GF-D8 (cell line): ENCODE measurements at regions not wholly inside any gene's neighbourhood (a gene's known extent, or its start where the extent isn't known, plus 50 kb on each side); places are given as distances from the start of the nearest gene placed in this dataset.

ENCODE experiments used
- DNase-seq: peaks from one replicate; lab custom pipeline; 2025; lab: John Stamatoyannopoulos, UW

DNA sequence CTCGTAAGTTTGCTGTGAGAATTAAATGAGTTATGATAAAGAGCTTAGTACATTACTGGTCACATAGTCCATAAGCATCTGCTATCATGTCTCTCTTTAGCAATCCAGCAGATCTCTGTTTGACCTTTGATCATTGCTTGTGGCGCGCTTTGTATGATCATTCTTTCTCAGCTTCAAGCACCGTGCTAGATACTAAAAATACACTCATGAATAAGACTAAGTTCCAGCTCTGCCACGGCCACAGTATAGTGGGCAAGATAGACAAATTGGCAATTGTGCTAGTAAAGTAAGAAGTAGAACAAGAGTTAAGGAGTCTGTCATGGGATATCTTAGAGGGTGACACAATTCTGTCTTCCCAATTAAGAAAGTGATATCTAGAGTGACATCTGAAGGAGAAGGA, 75.2 kb upstream of the ADGRF1 start:
- DNase-seq = no peak

- DNase-seq = no peak
Measured at GRCh38 chr6:47116606-47117005, 74.5 kb upstream of the ADGRF1 start.

GRCh38 chr6:47116086-47116485, 74.0 kb upstream of the ADGRF1 start:
- no peak for DNase-seq

DNA sequence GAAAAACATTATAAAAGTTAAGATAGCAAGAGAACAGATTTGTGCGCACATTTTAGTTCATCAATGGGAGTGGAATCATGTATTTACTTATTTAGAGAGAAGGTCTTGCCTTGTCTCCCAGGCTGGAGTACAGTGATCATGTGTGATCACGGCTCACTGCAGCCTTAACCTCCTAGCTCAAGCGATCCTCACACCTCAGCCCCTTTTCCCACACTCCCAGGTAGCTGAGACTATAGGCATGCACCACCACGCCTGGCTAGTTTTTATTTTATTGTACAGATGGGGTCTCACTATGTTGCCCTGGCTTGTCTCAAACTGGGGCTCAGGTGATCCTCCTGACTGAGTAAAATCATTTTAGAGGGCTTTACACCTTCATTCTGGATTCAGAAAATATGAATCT, 72.3 kb upstream of the ADGRF1 start:
- DNase-seq = no peak

- DNase-seq = no peak
Measured at GRCh38 chr6:47112317-47112716, 70.2 kb upstream of the ADGRF1 start.

- no peak for DNase-seq
Measured at GRCh38 chr6:47111685-47112084, 69.6 kb upstream of the ADGRF1 start.

DNA sequence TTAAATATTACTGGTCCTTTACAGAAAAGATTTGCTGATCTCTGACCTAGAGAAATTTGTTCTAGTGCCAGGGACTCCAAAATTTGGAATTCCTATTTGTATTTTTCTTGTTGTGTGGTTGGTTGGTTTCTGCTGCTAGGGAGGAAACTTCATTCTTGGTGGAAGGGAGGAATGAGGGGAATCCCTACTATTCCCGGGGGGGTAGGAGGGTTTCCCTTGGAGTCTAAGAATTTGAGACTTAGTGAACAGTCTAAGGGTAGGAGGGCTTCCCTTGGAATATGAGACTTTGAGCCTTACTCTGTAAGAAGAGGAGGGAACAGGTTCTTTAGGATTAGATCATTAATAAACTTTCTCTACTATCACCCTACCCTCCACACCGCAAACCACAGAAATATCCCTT, 67.1 kb upstream of the ADGRF1 start:
- DNase-seq = no peak

DNA sequence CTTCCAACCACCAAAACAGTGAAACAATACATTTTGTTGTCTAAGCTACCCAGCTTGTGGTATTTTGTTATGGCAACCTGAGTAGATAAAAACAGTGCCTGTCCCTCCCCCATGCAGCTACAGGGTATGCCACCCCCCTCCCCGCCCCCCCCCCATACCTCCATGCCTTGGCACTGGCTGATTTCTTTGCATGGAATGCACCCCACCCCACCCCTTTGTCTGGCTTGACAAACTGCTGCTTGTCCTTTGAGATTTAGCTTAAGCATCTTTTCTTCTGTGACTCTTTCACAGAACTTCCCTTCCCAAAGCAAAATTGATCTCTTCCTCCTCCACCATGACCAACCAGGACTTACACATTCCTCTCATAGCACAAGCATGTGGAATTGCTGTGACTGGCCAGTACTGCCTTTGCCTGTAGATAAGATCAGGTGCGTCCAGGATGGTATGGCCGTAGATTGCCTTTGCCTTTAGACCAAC, 64.6 kb upstream of the ADGRF1 start:
- DNase-seq = no peak

DNA sequence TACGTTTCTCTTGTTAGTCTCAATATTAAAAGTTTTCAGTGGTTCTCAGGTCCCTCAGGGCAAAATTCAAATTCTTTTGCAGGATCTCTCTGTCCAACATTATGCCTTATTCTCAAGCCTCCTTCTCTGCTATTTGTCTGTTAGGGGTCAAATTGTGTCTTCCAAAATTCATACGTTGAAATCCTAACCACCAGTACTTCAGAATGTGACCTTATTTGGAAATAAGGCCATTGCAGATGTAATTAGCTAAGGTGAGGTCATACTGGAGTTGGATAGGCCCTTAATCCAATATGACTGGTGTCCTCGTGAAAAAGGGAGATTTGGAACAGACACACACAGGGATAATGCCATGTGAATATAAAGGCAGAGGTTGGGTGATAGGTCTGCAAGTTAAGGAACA, 64.1 kb upstream of the ADGRF1 start:
- no peak for DNase-seq

- DNase-seq = no peak
Measured at GRCh38 chr6:47105469-47106178, 63.5 kb upstream of the ADGRF1 start.

DNA sequence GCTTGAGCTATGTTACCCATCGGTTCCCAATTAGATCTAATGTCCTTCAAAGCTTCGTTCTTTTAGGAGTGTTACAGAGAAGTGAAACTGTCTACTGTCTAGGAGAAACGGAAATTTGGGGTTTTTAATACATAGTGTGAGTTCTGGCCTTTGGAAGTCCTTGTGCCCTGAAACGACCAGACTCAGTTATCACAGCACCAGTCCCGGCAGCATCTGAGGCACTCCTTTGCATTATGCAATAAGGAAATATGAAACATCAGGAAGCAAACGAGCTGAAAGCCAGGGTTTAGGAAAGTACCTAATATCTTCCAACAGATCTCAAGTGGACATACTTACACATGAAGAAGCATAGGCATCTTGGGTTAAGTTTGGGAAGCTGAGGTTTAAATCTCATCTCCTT, 61.8 kb upstream of the ADGRF1 start:
- no peak for DNase-seq

DNA sequence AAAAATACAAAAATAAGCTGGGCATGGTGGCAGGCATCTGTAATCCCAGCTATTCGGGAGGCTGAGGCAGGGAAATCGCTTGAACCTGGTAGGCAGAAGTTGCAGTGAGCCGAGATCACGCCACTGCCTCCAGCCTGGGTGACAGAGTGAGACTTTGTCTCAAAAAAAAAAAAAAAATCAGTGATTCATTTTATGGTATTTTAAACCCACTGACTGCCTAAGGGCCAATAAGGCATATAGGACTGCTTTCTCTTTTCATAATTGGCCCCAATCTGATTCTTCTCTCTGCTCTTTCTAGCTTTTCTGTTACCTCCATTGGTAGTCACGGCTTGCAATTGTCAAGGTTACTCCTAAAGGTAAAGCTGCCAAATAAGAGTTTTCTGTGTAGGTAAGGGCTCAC, 60.2 kb upstream of the ADGRF1 start:
- DNase-seq = no peak

DNA sequence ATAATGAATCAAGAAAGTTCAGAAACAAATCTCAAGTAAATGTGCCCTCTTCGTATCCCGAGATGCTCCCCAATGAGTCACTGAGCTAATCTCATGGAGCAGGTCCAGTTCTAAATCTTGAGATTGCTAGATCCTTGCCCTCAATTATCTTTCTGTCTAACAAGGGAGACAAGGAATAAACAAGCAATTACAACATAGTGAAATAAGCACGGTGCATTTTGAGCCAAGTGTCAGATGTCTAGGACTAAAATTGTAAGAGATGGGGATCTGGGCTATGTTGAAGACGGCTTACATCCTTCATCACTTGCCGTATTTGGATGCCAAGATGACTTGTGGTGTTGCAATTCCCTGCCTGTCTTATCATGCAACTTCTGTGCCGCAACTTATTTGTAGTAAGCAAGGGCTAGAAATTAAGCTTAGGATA, 56.5 kb upstream of the ADGRF1 start:
- no peak for DNase-seq

- DNase-seq = peak; percentile 20
Measured at GRCh38 chr6:47097092-47097945, 55.2 kb upstream of the ADGRF1 start.

DNA sequence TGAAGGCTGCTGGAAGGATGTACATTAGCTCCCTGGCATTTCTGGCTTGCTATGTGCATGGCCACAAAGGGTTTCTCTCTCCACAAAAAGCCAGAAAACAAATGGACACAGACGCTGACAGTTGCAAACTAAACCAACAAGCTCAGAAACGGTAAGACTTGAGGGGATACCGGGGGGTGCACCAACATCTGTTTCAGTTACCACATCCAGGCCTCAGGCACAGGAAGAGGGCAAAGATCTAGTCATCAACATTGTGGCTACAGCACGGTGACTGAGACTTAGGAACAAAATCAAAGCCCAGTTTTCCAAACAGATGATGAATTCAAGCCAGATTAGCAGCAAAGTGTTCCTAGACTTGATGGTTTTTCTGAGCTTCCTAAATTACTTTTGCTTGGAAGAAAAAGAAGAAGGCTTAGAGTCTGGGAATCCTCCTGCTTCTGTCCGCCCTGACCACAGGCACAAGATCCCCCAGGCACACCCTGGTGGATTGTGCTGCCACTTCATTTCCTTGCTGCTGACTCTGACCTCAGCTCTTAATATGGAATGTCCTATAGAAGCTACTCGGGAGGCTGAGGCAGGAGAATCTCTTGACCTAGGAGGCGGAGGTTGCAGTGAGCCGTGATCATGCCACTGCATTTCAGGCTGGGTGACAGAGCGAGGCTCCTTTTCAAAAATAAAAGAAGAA, 54.2 kb upstream of the ADGRF1 start:
- no peak for DNase-seq

- no peak for DNase-seq
Measured at GRCh38 chr6:47094241-47094925, 52.3 kb upstream of the ADGRF1 start.

DNA sequence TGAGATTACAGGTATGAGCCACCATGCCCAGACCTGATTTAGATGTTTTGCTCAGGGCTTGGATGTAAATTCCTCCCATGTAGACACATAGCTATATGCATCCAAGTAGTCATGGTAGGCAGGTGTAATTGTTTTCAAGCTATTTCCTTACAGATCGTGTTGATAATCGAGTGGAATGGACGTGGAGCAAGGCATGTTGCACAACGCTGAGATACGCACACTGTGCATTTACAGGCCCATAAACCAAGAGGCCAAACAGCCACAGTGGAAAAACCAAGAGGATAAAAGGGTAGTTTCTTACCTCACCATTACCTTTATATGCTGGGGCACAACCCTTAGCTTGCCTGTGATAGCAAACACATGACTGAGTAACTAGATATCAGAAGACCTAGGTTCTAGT, 51.0 kb upstream of the ADGRF1 start:
- no peak for DNase-seq

GRCh38 chr6:47091886-47092668, 49.9 kb upstream of the ADGRF1 start:
- no peak for DNase-seq
